ENCODE measurements at regions not wholly inside any gene's neighbourhood (a gene's known extent, or its start where the extent isn't known, plus 50 kb on each side); places are given as distances from the start of the nearest gene placed in this dataset.

DNA sequence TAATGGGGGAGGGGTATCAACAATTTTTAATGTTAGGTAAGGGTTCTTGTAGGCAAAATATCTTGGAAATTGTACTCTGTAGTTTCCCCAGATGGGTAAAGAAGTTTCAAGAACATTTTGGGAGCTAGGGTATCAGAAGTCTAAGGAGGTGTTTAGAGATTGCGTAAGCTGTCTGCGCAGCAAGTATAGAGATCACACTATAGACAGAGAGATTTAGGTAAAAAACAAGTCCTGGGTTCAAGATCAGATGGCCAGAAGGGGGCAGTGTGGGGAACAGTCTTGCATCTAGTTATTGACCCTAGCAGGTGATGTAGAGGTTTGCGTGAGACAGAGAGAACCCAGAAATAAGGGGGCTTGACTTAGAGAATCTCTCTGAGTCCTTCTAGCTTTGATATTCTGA lies 80.8 kb downstream of the S1PR1 start:
- no peak for DNase-seq

DNA sequence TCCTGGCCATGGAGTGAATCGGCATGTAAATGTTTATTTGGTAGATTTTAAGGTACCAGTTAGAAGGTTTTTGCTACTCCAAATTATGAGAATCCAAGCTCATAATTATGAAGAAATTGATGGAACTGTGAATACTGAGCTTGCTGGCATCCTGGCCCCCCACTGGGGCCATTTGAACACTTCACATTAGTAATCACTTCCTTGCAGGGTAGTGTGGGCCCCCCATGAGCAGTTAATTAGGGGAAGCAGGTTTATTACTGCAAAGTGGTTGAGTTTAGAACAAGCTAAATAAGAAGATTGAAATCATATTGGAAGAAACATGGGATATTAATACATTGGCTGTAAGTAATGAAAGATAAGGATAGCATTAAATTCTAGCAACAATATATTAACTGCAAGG lies 86.7 kb downstream of the S1PR1 start:
- DNase-seq = no peak

DNA sequence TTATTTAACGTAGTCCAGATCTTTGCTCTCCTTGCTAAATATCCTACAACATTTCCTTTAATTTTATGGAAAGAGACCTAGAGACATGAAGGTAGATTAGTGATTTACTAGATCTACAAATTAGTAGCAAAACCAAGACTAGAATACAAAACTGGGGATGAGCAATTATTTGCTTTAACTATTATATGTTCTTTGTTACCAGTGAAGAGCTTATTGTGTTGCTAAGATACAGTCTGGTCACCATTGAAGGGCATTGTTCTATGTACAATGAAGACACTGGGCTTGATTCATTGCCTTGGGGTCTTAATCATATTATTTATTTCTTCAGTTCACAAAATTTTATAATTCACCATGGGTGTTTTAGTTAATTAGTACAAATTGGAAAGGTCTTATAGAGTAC lies 88.3 kb downstream of the S1PR1 start:
- DNase-seq = no peak

DNA sequence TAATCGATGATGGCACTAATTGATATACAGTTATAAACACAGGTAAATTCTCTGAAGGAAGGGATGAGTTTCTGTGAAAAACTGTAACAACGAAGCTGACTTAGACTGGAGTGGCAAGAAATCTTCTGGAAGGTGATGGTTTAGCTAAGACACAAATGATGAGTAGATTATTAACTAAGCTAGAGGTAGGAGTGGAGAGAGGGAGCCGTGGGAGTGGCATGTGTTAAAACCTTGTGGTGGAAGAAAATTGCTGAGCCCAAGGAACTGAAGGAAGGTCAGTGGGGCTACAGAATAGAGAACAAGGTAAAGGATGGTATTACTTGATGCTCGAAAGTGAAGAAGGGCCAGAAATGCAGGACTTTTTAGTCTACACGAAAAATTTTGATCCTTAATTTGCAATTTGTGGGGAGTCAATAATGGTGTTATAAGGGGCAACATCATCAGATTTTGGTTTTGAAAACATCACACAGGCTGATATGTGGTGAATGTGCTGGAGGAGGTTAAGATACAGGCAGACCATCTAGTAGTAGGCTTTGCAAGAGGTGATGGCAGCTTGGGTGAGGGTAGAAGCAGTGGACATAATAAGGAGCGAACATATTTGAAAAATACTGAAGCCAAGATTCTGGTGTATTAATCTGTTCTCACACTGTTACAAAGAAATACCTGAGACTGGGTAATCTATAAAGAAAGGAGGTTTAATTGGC lies 93.8 kb downstream of the S1PR1 start:
- no peak for DNase-seq

DNA sequence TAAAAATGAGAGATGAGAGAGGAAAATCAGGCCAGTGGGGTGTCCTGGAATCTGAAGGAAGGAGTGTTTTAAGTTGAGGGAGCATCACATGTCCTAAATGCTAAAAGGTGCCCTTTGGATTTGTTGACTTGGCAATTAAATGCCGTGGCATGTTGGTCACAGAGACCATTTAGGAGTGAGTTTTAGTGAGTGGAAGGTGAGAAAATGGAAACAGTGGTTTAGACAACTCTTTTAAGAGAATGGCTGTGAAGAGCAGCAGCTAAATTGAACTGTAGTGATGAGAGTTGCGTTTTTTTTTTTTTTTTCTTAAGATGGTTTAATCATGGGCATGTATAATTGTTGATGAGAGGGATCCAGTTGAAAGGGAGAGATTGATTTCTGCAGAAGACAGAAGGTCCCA lies 95.0 kb downstream of the S1PR1 start:
- no peak for DNase-seq

DNA sequence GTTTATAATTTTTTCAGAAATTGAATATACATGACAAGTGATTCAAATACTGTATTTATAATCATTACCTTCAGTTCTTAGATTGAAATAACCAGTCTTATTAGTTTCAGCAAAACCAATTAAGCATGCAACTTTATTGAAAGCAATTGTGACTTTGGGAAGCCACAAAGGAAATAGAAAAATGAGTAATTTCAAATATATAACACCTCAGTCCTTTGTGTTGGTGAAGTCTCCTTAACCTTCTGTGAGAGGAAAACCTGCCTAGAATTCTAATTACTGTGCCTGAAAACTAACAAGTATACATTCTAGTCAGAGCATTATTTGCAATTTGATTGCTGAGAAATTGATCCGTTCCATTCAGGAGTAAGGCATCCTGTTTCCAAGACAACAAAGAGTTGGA lies 95.8 kb downstream of the S1PR1 start:
- no peak for DNase-seq

DNA sequence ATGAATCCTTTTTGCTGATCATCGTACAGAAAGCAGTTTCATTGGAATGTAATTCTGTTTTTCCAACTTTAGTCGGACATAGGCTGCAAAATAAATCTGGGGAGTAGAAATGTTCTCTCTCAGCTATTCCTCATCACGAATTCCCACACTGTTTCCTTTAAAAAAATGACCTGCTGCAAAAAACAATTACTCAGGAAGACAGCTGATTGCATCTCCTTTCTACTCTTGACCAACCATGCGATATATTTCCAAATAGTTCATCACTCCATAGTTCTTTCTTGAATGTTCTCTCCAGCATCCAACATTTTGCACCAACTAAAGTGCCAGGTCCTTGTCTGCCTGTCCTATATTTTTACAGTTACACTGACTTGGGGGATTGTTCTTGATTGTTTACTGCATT lies 96.4 kb downstream of the S1PR1 start:
- DNase-seq = no peak

DNA sequence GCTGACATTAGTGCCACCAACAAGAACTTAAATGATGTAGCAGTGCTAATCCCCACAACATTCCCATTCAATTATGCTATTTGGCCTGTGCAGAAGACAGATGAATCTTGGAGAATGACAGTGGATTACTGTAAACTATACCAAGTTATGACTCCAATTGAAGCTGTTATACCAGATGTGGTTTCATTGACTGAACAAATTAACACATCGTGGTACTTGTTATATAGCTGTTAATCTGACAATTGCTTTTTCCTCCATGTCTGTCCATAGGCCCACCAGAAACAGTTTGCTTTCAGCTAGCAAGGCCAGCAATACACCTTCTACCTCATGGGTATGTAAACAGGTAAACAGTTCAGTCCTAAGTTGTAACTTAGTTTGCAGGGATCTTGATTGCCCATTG lies 101.1 kb downstream of the S1PR1 start:
- DNase-seq = no peak

DNA sequence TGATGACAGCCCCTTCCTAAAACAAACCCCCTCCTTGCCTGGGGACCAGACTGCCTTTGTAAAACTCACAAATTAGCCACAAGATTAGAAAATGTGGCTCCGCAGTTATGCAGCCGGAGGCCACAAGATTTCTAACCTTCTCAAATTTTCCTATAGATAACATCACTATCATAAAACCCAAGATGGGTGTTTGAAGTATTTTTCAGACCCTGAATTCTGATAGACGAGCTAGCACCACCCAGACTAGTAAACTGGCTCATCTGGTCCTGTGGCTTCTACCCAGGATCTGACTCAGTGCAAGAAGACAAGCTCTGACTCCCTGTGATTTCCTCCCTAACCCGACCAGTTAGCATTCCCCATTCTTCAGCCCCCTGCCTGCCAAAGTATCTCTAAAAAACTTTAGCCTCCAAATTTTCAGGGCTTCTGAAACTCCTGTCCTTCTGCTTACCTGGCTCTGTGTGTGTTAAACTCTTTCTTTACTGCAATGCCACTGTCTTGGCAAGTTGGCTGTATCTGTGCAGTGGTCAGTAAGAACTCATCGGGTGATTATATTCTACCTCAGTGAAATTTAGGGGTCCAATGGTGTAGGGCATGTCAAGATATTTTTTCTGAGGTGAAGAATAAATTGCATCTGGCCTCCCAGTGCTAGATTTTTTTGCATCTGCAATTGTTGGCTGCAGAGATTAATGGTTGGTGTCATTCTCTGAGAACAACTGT lies 102.1 kb downstream of the S1PR1 start:
- no peak for DNase-seq

DNA sequence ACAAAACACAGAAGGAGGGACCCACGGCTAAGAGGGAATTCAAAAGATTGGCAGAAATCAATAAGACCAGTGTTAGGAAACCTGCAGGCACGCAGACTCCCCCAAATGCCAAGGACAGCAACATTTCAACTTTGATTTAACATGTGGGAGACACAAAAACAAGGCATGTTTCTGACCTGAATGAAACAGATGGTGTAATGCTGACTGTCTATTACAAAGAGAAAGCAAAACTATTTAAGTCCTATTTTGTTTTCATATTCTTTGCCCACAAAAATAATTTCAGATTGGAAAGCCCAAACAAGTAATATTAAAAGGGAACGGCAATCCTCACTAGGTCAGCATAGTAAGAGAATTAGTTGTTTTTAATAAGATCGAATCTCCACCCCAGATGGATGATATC lies 107.9 kb downstream of the S1PR1 start:
- no peak for DNase-seq

DNA sequence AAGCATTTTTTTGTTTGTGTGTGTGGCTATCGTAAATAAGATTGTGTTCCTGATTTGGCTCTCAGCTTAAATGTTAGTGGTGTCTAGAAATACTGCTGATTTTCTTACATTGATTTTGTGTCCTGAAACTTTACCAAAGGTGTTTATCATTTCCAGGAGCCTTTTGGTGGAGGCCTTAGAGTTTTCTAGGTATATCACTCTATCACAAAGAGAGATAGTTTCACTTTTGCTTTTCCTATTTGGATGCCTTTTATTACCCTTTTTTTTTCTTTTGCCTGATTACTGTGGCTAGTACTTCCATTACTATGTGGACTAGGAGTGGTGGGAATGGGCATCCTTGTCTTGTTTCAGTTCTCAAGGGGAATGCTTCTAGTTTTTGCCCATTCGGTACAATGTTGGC lies 109.6 kb downstream of the S1PR1 start:
- DNase-seq = no peak

DNA sequence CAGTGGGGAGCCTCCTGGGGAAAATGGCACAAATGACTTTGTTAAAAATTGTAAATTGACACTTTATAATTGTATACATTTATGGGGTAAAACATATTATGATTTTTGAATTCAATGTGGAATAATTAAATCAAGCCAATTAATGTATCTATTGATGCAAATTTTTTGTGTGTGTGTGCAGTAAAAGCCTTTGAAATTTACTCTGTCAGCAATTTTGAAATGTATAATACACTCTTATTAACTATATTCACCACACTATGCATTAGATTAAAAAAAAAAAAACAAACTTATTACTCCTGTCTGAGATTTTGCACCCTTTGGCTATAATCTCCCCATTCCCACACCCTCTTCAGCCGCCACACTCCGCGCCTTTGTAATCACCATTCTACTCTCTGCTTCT lies 119.2 kb downstream of the S1PR1 start:
- DNase-seq = no peak

DNA sequence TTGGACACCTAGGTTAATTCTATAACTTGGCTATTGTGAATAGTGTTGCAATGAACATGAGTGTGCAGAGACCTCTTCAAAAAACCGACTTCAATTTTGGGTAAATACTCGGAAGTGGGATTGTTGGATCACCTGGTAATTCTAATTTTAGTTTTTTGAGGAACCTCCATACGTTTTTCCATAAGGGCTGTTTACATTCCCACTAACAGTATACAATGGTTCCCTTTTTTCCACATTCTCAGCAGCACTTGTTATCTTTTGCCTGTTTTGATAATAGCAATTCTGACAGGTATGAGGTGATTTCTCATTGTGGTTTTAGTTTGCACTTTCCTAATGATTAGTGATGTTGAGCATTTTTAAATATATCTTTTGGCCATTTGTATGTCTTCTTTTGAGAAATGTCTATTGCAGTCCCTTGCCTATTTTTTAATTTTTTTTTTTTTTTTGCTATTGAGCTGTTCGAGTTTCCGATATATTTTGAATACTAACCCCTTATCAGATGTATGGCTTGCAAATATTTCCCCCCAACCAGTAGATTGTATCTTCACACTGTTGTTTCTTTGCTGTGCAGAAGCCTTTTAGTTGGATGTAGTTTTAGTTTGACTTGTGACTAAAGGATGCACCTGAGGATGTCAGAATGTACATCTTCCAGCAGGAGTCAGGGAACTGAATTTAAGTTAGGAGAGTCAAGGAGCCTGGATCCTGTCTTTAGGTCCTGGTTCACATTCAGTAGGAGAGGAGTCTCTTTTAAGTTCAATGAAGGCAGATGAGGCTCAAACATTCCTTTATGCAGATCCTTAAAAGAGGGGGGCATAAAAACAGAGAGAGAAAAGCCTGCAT lies 120.0 kb downstream of the S1PR1 start:
- DNase-seq = no peak

DNA sequence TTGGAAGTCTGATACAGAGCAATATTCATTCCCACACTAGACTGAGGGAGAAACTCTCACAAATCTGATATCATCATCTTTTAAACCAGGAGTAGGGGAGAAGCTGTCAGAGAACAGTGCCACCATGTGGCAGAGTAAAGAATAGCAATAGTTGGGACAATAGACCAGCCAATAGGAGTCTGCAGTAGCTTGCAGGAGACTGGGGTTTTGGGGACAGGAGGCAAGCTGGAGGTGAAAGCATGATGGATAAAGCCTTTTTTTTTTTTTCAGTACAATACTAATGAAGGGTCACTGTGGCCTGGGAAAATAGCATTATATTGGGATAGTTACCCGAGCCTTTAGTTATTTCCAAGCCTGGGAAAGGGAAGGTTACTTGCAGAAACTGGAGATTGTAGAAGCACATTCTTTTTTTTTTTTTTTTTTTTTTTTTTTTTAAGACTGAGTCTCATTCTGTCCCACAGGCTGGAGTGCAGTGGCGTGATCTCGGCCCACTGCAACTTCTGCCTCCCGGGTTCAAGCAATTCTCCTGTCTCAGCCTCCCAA lies 120.7 kb downstream of the S1PR1 start:
- DNase-seq = peak; percentile 79 to 84

DNA sequence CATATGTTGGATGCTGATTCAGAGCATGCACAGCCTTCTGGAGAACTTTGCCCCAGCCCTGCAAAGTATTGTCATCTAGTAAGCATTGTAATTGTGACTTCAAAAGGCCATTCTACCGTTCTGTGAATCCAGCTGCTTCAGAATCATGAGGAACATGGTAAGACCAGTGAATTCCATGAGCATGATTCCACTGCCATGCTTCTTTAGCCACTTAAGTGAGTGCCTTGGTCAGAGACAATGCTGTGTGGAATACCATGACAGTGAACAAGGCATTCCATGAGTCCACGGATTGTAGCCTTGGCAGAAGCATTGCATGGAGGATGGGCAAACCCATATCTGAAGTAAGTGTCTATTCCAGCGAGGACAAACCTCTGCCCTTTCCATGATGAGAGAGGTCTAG lies 123.7 kb downstream of the S1PR1 start:
- no peak for DNase-seq

DNA sequence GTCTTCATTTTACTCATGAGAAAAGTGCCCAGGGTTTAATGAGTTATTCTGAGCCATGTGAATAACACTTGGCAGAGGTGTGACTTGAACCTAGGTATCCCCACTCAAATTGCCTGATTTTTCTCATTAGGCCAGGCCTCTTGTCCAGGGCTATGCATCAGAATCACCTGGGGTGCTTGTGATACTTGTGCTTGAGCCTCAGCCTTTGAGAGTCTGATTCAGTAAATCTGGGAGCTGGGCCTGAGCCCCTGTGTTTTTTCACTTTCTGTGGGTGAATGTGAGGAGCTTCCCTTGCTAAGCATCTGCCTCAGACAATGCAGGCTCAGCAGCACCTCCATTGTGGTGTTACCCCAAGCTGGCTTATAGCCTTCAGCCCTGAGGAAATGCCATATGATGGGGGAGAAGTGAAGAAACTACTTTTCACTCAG lies 127.1 kb downstream of the S1PR1 start:
- no peak for DNase-seq

DNA sequence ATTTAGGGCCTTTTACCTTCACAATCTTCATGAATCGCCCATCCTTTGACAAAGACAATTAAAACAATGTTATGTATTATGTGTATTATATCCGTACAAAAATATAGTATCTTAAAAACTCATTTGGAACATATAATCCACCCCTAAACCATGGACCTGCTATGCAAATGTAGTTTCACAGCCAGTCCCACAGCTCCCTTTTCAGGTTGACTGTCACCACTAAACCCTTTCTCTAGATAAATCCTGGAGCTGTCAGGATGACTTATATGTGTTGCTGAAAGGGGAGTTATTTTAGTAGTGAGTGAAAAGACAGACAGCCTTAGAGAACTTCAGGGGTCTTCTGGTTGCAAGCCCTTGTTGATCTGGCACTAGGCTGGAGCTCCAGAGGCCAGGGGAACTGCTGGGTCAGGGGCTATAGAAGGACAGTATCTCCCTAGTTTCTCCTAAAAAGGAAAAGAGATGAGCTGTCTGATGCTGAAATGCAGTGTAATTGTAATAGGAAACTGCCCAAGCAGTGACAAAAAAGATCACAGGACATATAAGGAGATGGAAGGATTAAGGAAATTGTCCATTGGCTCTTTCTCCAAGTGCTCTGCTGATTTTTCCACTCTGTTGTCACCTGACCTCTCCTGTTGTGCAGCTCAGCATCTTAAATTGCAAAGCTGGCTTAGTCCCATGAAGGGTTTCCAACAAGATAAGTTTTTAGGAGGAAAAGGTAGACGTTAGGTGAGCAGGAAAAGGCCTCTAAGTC lies 127.7 kb downstream of the S1PR1 start:
- no peak for DNase-seq

DNA sequence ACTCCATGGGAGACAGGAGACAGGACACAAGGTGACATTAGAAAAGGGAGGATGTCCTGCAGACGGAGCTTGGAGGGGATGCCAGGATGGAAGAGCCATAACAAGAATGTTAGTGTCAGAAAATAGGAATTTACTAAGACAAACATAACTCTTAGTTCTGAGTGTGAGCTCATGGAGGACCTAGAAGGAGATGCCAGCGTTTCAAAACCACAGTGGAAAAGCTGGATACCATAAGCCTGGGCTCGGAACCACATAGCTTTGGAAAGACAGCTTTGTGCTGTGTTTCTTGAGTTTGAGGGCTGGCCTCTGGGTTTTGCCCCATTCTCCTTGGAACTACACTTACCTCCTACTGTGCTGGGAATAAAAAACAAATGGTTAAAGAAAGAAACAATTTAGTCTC lies 128.4 kb downstream of the S1PR1 start:
- no peak for DNase-seq

DNA sequence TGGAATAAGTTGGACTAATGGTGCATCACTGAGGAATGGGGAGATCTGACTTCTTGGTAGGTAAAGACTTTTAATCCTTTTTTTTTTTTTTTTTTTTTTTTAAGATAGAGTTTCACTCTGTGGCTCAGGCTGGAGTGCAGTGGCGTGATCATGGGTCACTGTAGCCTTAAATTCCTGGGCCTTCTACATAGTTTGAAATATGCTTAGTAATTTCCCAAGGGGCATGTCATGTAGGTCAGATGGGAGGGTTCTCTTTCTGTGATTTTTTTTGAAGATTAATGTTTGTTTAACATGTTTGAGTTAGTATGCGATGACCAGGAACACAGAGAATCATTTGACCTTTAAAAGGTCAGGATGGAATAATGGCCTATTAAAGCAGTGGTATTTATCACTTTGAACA lies 129.1 kb downstream of the S1PR1 start:
- DNase-seq = no peak

DNA sequence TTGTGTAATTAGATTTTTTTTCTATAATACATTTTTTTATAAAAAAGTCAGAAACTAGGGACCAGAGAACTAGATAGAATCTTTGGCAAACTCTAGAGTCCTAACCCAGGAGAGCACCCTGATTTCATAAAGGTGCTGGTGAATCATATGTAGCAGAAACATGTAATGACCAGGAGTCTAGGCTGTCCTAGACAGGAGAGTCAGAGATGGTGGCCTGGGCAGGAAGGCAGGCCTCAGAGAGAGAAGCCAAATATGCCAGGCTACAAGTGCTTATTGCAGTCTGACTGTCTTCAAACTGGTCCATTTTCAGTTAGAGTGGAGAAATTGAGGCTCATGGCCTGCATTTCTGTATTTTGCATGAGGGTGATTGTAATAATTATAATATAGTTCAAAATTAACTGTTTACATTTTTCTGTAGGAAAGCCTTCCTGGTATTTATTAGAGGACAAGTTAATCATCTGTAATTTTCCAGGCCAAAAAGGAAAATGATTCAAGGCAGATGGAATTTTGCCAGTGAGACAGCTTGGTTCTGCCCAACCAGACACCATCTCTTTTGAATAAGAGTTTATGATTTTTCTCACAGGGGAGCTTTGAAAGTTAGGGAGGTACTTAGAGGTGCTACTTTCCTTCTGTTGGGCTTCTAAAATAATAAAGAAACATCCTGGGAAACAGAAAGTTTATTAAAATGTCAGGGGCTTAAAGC lies 129.8 kb downstream of the S1PR1 start:
- no peak for DNase-seq

DNA sequence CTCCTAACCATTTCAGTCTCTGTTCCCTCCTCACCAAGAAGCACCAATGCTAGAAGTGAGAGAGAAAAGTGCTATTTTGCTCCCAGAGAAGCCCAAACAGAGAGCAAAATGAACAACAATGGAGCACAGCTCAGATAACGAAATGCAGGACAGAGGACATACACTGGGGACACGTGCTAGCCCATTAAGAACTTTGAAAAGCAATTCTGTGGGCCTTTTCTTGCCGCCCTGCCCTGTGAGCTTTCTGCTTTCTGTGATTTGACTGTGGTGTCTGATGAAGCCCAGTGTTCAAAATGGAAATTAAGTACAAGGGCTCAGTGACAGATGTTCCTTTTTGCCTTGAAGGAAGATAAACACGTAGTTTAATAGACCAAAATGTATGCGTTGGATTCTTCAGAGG lies 130.8 kb downstream of the S1PR1 start:
- no peak for DNase-seq

DNA sequence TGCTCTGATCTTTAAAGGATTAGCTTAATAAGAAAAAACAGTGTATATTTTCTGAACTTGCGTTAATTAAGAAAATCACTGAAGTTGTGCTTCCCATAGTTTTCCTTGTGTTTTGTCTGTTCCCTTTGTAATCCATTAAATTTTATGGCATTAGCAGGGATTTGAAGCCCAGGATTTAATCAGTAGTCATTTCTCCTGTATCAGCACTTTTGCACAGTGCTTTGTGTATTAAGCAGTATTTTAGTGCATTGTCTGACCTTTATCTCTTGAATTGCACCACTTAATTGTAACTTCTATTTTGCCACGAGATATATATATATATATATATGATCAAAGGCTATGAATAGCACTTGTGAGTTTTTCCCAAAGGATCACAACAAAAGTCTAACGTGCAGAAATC lies 133.7 kb downstream of the S1PR1 start:
- DNase-seq = no peak
